Stimulated activated CD8-positive, alpha-beta memory T cell treated with anti-CD3 and anti-CD28 coated beads, Interleukin-7, amount 100 ng/mL, for 48 hours (primary cell): ENCODE measurements at regions not wholly inside any gene's neighbourhood (a gene's known extent, or its start where the extent isn't known, plus 50 kb on each side); places are given as distances from the start of the nearest gene placed in this dataset.

Experiments used
- DNase-seq, 2 donors: peaks; one replicate each; pipeline ENCODE4 v3.0.0-alpha.2; 2020; ENCODE audit warnings: low read depth in 1 of 2; ENCODE audit errors: extremely low read depth in 1 of 2

DNA sequence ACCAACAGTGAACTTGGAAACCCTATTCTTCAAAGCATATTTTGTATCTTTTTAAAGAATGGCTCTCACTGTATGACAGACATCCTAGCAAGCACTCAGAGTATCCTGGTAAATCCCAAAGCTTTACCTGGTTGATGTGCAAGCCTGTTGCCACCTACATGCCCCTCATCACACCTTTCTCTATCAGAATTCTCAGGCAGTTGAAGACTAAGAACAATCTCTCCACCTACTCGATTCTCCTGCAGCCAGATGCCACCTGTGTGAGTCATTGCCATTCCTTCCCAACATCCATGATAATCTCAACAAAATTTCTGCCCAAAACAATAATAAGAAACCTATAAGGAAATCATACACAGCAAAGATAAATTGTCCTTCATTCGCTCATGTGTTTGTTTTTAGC is 659.8 kb downstream of the BCL11A start:
- no peak for DNase-seq

DNA sequence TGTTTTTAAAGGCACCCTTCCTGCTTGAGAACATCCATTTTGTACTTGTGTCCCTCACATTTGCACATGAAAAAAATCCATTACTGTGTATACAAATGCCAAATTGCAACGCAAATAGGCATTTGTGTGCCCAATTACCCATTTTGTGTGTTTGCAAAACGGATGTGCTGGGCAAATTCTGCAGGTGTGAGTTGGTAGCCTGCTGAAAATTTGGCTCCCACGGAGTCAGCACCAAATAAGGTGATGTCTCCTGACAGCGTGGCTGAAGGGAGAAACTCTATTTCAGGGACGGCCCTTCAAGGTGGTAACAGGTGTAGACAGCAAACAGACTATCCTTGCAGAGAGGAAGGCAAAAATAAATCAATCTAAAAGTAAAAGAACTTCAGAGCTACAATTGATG is 661.1 kb downstream of the BCL11A start:
- DNase-seq, result no peak

DNA sequence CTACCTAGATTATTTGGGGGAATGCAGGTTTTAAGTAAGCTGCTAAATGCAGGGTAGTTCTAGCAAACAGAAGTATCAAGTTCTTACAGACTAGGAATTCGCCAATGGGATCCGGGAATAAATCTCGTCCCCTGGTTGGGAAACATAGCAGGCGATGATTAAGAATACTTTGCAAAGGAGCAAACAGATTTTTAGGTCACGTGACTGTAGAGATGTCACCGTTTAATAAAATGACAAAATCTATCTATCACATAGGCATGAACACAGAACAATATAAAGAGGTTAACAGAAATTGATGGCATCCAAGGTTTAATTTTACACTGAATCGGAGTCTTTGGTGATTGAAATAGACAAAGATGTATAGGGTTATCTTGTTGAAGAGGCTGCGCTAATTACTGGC is 664.1 kb downstream of the BCL11A start:
- no peak for DNase-seq

GRCh38 chr2:59888706-59889105 is 664.7 kb downstream of the BCL11A start:
- no peak for DNase-seq

- DNase-seq, result peak; percentile 7 to 9
Observed at GRCh38 chr2:59888015-59888414, 665.4 kb downstream of the BCL11A start.

- DNase-seq, result no peak
Observed at GRCh38 chr2:59887366-59887765, 666.1 kb downstream of the BCL11A start.

DNA sequence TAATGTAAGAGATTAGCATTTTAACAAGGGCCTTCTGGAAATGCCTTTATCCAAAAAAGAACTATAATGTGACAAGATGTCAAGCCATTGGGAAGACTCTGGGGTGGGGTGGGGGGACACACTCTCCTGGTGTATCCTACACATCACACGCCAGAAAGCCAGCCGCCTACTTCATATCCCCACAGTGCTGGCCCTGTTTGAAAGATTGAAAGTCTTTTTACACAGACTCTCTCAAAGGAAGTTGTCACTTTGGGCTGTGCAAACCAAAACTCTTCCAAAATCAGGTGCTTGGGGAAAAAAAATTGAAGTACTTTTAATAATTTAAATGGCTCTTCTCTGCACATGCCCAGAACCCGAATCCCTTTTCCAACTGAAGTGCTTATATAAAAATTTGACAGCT is 666.7 kb downstream of the BCL11A start:
- DNase-seq, result no peak

GRCh38 chr2:59885541-59885940 is 667.9 kb downstream of the BCL11A start:
- no peak for DNase-seq

DNA sequence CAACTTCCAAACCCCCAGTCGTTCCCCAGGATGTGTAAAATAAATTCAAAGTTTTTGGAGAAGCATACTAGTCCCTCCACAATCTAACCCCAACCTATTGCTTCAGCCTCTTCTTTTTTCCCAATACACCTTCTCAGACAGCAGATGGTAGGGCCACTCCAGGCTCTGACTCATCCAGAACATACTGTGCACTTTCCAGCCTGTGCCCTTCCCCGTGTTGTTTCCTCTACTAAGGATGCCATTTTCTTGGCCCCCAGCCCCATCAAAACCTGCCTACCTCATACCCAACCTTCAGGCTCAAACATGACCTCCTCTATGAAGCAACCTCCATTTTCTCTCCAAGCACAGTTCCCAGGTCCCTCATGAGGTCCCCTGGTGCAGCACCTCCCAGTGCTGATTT is 669.3 kb downstream of the BCL11A start:
- DNase-seq, result no peak

GRCh38 chr2:59882822-59883221 is 670.6 kb downstream of the BCL11A start:
- DNase-seq, result no peak

- no peak for DNase-seq
Observed at GRCh38 chr2:59882279-59882678, 671.2 kb downstream of the BCL11A start.

- DNase-seq, result no peak
Observed at GRCh38 chr2:59881218-59881617, 672.2 kb downstream of the BCL11A start.

GRCh38 chr2:59879700-59880131 is 673.7 kb downstream of the BCL11A start:
- DNase-seq, result no peak

GRCh38 chr2:59875836-59876235 is 677.6 kb downstream of the BCL11A start:
- DNase-seq, result no peak

GRCh38 chr2:59874971-59875755 is 678.3 kb downstream of the BCL11A start:
- no peak for DNase-seq

DNA sequence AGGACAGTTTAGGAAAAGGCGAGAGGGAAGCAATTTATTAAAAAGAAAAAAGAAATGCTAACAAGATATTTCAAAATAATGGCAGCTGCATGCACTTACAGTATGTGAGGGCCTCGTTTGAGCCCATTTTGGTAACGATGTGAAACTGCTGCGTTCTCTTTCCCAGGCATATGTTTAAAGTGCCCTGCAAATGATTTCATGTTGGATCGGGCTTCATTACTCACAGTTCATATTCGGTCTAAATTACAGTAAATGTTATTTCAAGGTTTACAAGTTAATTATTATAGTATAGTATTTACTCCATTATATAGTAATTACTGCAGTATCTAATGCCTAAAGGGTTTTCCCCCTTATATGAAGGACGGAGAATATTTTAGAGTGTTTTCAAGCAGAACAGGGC is 679.1 kb downstream of the BCL11A start:
- no peak for DNase-seq

DNA sequence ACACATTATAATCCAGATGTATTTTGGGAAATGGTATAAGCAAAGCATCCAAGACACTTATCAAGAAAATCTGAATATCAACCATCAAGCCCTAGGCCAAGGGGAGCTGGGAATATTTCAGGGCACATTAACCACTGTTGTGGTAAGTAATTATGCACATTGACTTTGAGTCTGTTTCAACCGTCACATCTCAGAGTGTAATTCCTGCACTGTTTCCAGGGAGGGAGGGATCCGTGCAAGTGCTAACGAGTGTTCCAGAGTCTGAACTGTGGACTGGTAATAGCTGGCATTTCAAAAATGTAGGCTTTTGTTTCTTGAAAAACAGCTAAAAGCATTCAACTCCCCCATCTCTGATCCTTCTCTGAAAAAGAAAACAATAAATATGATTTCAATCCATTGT is 681.6 kb downstream of the BCL11A start:
- no peak for DNase-seq

DNA sequence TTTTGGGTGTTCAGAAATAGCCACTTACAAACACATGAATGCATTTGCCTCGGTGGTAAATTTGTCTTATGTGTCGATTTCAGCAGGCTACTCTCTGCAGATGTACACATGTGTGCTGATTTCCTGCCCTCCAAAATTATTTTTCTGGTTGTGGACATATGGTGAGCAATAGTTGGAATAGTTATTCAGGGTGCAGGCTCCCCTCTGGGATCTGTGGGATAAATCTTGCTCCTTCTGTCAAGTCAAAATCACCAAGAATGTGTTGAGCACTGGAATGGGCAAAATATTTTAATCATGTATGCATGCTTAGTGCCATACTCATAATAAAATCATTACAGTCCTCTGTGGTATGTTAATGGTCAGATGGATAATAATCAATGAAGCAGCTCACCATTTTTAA is 684.5 kb downstream of the BCL11A start:
- no peak for DNase-seq

GRCh38 chr2:59866436-59866835 is 687.0 kb downstream of the BCL11A start:
- DNase-seq, result no peak

DNA sequence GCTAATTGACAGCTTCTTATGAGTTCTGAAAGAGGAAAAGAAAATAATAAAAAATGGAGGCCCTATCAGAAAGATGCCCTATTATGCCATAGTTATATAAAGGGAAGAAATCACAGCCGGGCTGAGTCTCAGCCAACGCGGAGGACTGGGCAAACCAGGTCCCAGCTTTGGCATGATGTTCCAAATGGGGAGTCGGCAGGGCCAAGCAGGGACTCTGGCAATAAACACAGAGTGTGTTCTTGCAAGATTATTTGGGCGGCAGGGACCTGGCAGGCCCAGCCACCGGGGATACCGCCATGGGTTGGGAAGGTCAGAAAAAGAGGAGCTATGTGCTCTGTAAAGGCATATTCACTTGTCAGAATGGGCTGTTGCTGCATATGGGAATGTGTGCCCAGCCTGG is 694.9 kb downstream of the BCL11A start:
- DNase-seq, result no peak

- no peak for DNase-seq
Observed at GRCh38 chr2:59857109-59857508, 696.3 kb downstream of the BCL11A start.

GRCh38 chr2:59856391-59856790 is 697.1 kb downstream of the BCL11A start:
- DNase-seq, result no peak

- DNase-seq, result no peak
Observed at GRCh38 chr2:59853032-59853431, 700.4 kb downstream of the BCL11A start.
